HS-5 (cell line): ENCODE measurements at regions not wholly inside any gene's neighbourhood (a gene's known extent, or its start where the extent isn't known, plus 50 kb on each side); places are given as distances from the start of the nearest gene placed in this dataset.

Experiments
- DNase-seq: peaks from one replicate; pipeline ENCODE4 v3.0.0-alpha.2; 2012; ENCODE audit warnings: low read depth

DNA sequence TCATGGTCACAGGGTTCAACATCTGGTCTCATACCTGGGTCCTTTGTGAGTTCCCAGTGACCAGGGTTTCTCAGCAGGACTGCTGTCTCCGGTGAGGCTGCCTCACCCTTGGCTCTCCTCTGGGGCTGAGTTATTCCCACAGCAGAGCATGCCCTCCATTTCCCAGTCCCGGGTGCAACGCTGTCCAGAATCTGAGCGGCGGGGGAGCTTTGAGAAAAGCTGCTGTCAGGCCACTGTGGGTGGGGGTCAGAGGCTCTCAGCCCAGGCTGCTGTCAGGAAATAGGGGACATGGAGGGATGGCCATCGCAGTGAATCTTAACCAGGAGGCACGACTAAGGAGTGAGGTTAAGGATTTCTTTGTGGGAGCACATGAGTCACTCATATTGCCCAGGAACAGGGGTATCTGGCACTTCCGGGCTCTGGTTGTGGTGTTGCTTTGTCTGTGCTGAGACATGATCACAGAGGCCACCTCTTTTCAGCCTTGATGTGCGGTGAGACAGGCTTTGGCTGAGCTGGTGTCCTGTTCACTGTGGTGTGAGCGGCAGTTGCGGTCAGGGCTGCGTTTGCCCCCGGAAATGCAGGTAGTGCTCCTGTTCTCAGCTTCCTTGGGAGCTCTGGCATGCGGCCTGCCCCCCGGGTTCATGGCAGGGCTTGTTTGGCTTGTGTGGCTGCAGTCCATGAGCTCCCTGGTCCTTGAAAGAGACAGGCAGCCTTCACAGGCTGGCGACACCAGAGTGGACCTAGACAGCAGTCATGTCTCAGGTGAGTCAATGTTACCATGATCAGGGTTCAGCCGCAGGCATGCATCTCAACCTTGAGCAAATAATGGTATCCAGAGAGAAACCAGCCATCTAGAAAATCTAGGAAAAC is 310.7 kb upstream of the MYT1L start:
- no peak for DNase-seq

DNA sequence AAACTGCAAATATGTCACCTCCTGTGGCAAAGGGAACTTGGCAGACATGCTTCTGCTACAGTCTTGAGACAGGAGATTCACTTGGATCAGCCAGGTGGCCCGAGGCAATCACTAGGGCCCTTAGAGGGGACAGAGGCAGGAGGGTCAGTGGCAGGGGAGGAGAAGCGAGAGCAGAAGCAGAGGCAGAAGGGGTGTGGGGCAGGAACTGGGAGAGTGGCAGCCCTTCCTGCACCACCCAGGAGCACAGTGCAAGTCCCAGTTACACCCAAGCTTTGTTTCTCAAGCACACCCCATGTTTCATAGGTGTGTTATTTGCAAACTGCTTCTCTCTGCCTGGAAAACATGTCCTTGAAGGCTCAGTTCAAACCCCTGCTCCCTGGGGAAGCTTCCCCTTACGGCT is 309.7 kb upstream of the MYT1L start:
- no peak for DNase-seq

DNA sequence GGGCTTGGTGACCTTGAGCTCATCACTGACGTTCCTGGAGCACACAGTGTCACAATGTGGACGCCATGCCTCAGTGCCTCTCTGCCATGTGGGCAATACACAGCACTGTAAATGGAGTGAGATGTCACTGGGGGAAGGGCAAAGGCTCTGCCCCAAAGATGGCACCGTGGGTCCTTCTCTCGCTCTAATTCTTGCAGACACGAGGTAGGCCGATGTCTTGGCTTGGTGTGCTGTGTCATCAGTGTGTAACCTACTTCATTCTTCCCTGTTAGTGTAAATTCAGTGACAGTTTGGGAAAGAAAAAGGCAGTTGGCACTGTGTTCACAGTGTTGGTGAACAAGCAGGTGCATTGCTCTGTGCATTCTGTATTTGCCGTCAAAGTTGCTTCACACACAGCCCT is 309.3 kb upstream of the MYT1L start:
- no peak for DNase-seq

DNA sequence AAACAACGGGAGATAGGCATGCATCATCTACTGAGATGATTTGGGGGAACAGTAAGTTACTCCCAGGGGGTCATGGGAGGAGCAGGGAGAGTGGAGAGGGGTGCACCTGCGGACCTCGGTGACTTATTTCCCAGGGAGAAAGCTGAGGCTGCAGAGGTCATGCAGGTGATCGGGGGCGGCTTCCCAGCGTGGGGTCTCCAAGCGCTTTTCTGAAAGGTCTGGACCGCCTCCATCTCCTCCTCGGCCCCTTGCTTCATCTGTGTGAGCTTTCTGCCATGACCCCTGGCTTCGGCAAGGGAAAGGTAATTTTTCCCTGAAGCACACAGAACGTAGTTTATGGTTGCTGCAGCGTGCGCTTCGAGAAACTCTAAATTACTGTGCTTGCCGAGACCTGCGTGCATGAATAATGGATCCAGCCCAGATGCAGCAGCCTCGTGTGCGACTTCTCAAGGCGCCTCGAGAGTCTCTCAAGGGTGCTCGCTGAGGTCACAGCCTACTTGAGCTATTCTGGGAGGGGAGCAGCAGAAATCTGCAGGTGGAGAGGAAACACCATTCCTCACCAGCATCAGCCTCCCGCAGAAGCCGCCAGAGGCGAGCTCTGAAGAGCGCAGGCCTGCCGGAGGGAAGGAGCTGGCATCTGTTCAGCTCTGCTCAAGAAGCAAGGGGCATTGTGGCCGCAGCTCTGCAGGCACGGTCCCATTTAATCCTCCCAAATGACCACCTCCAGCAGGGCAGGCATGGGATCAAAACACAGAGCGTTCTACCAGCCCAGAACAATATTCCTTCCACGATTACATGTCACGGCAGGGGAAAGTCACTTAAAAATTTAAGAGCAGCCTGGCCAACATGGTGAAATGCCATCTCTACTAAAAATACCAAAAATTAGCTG is 308.4 kb upstream of the MYT1L start:
- DNase-seq: no peak

DNA sequence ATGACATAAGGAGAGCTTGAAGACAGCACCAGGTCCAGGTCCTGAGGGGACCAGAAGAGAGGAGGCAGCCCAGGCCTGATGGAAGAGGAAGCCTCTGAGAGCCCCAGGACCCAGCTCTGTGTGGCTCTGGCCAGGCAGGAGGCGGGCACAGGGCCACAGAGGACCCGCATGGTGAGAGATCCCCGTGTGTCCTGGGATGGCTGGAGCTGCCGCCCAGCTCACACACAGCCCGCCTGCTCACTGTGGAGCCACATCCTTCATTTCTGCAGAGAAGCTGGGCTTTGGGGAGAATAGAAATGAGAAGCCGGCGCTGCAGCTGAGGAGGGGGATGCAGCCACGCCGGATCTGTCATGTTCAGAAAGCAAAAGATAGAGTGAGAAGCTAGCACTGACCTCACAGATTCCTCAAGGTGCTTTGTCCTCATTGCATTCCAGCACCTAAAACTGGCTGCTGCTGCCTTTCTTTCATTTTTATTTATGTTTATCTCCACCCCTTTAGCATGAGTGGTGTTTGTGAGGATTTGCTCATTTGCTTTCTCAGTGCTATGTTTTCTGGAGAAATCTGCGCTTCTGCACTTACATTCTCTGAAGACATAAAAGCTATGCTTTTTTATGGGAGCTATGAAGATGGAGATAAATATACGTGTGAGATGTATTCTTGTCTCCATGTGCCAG is 307.6 kb upstream of the MYT1L start:
- DNase-seq: no peak

DNA sequence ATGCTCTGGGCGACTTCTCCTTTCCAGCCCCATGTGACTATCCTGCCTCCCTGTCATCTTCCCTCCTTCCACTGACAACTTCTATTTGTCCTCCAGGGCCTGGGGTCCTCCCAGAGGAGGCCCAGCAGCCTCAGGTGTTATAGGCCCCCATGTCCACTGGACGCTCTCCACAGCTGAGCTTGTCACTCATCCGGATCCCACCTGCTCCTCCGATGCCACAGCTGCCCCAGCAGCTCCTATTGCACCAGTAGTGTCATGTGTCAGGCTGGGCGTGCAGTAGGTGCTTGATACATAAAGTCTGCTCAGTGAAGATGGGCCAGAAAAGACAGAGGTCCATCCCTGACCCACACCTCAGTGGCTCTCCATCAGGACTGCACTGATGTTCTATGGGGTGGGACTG is 305.7 kb upstream of the MYT1L start:
- no peak for DNase-seq

DNA sequence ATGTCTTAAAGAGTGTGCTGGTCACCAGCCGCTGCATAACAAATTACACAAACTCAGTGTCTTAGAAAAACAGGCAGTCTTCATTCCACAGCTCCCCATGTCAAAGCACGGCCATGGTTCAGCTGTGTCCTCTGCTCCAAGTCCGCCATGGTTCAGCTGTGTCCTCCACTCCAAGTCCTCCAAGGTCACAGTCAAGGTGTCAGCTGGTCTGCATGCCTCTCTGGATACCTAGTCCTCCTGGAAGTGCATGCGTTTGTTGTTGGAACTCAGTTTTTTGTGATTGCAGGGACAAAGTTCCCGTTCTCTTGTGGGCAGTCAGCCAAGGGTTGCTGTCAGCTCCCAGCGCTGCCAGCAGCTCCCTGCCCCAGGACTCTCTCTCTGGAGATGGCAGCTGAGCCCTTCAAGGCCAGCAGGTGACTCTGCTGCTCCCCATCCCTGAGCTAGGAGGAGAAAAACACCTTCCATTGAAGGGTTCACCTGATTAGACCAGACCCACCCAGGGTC is 304.0 kb upstream of the MYT1L start:
- DNase-seq: no peak

DNA sequence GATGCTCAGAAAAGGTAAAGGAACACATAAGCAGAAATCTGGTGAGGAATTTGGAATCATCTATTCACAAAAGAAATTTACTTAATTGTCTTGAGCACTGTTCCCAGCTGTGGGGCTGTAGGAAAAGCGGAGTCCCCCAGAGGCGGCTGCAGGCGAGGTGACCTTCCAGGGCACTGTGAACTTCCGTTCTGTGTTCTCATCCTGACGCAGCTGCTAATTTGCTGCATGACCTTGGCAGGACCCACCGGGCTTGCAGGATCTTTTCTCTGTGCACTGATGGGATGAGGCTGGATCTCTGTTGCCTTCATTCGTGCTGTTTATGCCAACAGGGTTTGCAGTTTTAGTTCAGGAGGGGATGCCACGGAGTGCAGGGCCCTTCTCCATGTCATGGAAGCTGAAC is 301.9 kb upstream of the MYT1L start:
- DNase-seq: no peak

DNA sequence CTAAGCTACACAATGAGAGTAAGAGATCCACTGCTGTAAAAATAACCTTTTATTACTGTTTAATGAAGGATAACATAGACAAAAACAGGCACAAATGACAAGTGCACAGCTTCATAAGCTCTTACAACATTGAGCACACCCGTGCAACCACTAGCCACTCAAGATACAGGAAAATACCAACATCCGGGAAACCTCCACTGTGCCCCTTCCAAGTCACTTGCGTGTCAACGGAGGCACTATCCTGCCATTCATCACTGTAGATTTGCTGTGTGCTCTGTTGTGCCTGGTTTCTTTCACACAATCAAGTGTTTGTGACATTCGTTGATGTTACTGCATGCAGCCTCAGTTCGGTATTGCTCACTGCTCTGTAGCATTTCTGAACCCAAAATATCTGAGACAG is 292.9 kb upstream of the MYT1L start:
- DNase-seq: no peak

DNA sequence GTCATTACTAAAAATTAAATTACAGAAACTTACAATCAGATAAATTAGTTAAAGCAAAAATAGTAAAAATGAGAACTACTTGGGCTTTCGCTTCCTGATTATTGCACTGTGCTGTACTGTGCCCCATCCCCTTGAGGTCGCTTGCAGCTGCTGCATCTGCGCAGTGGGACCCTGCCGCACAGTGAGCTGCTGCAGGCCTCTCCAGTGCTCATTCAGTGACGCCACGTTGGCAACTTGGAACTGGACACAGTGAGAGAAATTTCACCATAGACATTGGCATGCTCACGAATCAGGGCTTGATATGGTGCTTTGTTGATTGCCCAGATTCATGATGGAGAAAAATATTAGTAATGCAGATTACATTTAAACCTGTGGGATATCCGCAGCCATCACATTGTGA is 290.8 kb upstream of the MYT1L start:
- no peak for DNase-seq

DNA sequence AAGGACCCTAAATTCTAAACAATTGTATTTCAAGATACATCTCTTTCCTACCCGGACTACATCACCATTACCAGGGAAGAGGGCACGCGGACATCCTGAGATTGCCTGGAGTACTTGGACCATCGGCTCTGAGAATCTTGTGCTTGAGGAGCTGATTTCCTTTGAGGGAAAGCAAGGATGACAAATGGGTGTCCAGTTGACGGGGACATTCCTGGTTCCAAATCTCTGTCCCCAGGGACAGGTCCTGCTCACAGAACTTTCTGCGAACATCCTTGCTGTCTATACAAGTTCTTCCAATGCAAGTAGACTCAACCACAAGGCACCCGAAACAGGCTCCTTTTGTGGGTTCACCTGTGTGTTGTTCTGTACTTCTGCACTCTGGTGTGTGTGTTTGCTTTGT is 289.5 kb upstream of the MYT1L start:
- no peak for DNase-seq

DNA sequence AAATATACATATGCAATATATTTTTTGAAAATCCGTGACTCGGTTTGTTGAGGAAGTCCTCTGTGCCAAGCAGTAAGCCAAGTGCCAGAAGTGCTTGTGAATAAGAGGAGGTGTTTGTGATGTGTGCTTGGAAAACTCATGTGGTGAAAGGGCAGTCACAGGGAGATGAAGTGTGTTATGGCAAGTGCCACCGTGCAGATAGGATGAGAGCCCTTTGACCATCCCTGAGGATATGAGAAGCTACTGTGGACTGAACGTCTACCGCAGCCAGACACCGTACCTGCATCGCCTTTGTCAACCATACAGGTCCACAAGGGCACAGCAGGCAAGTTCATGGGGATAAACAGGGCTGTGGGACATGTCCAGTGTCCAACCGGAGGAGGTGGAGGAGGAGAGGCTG is 288.9 kb upstream of the MYT1L start:
- DNase-seq: no peak

DNA sequence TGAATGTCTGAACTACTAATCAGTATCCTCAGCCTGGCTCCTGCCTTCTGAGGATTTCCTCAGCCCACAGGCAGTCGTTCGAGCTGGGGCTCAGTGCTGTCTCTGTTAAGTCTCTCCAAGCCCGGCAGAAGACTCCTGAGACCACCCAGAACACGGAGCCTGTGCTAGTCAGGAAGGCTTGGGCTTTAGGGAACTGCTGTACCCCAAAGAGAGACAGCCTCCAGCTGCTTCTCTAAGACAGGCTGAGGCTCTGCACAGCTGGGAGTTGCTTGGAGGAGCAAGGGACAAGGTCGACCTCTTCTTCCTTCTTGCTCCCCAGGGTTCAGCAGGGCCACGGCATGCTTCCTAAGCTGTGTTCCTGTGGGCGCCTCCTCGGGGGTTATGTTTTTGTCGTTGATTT is 283.4 kb upstream of the MYT1L start:
- DNase-seq: no peak

DNA sequence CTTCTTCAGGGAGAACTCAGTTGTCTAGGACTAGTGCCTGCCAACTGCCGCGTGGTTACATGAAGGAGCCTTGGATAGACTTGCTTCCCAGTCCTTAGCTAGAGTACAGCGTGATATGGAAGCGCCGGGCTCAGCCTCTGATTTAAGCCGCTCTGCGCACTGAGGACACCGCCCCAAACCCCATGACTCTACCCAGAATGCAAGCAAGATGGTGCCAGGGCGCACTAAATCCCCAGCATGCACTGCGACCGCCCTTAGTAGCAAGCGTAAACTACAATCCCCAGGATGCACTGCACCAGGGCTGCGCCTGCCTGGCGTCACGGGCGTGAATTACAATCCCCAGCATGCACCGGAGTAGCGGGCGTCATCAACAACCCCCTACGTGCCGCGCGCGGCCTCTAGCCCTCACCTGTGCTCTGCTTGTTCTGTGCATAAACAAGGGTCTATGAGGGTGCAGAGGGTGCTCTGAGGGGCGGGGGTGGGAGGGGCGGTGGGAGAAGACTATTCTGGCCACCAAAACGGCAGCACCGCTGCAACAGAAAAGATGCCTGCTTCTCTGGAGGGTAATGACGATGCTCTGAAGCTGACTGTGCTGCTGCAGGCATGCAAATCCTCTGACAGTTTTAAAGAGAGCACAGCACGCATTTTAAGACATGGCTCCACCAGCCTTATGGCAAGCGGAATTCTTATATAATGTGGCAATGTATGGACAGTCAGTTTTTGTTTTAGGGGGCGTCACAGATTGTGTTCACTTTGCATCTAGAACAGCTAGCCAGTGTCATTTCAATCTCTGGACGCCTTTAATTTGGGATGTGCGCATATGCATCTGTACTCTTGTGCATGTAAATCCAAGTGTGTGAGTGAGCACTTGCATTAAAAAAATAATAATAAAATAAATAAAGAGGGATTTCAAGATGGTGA is 282.5 kb upstream of the MYT1L start:
- DNase-seq: no peak

DNA sequence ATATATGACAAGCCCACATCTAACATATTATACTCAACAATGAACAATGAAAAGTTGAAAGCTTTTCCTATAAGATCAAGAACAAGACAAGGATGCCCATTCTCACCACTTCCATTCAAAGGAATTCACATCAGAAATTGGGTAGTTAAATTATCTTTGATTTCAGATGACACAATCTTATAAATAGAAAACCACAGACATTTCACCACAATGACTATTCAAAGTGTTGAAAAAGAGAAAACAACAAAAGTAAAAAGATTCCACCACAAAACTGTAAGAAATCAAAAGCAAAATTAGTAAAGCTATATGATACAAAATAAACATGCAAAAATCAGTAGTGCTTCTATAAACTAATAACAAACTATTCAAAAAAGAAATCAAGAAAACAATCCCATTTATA is 279.7 kb upstream of the MYT1L start:
- DNase-seq: no peak

DNA sequence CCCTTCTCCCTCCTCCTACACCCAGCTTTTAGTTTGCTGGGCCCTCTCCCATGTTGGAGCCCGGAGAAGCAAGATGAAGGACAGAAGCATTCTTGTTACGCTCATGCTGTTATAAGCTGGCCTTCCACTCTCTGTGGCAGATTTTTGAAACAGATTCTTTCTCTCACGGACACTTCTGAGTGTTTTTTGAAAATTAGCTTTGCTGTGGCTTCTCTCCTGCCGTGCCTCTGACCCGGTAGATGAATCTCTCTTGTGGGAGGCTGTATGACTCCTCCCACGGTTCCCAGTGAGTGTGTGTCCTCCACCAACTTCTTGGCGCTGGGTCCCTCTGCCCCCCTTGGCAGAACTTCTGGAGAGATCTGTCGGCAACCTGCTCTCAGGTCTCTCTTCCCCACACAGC is 269.3 kb upstream of the MYT1L start:
- DNase-seq: no peak

DNA sequence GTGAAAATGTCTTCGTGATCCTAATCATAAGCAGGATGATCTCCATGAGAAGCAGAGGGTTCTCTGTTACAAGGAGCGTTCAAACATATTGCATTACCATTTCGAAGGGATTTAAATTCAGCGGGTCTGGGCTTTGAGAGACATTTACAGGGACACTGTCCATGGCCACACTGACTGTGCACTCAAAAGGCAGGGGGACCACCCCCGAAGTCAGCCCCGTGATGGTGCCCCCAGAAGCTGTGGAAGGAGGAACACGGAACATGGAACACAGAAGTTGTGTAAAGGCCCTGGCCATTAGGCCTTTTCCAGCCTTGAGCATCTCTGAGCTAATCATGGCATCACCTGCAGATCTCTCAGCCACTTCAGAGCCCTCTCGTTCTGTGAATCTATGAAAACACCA is 268.4 kb upstream of the MYT1L start:
- DNase-seq: no peak

DNA sequence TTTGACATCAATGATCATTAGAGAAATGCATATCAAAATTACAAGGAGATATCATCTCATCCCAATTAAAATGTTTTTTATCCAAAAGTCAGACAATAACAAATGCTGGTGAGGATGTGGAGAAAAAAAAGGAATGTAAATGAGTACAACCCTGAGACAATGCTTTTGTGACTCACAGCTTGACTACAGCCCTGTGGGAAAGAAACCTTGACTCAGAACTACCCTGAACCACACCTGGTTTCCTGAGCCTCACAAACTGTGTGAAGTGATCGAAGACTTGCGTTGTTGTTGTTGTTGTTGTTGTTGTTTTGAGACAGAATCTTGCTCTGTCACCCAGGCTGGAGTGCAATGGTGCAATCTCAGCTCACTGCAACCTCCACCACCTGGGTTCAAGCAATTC is 266.6 kb upstream of the MYT1L start:
- no peak for DNase-seq

DNA sequence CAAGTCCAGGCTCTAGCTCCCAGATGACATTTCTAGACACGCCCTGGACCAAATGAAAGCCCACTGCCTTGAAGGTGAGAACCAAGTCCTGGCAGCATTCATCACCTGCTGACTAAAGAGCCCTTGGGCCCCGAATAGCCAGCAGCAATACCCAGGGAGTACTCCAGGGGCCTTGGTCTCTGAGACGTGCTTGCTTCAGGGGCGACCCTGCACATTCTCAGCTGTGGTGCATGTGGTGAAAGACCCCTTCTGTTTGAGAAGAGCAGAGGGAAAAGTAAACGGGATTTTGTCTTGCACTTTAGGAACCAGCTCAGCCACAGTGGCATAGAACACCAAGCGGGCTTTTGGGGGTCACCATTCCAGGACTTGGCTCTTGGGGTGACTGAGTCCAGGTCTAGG is 260.5 kb upstream of the MYT1L start:
- no peak for DNase-seq

DNA sequence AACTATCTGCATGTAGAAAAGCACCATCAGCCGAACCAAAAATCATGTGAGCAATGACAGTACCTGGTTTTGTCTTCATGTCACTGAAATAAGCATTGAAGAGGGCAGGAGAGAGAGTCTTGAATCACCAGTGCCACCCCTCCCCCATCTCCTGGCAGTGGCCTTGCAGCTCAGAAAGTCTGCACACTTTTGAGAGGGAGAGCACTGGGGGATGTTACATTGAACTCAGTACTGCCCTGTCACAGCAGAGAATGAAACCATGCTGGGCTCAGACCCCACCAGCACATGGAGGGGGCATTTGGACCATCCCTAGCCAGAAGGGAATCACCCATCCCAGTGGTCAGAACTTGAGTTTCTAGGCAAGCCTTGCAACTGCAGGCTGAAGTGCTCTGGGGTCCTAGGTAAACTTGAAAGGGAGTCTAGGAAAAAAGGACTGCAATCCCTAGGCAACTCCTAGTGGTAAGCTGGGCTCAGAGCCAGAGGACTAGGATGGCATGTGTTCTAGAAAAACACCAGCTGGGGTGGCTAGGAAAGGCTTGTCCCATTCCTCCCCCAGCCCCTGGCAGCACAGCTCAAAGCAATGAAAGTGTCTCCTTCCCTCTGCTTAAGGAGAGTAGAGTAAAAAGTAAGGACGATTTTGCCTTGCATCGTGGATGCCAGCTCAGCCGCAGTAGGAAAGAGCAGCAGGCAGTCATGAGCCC is 259.9 kb upstream of the MYT1L start:
- DNase-seq: no peak

DNA sequence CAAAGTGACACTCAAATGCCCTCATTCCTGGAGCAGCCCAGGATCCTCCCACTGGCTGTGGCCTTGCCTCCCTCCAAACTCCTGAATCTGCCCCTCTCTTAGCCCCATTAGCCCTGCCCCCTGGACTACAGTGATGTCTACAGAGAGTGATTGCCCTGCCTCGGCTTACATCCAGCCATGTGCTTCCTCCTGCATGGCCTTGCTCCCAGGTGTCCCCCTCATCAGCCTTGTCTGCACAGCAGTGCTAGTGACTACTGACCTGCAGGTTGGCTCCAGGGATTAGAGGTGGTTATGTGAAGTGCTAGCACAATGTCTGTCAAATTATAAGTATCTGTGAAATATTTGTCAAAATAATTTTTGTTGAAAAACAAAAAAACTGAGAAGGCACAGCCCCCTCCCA is 259.1 kb upstream of the MYT1L start:
- no peak for DNase-seq
